ENCODE measurements at regions not wholly inside any gene's neighbourhood (a gene's known extent, or its start where the extent isn't known, plus 50 kb on each side); places are given as distances from the start of the nearest gene placed in this dataset.
A peak's percentile ranks its signal among the peaks of the same experiment; 100 is the strongest.

- Histone ChIP-seq H3K27me3 (ENCODE audit: low read depth) (peaks cover 53% of the 10 kb centered on the region), H3K4me3 (no peak overlapping the region), H3K36me3 (no peaks in the 10 kb centered on the region), H3K9me3 (no peaks in the 10 kb centered on the region), H3K27ac (no peak overlapping the region), H3K4me1 (no peaks in the 10 kb centered on the region)
- ATAC-seq (no peak), DNase-seq (no peak)
- no peak for TF ChIP-seq CTCF (IDR thresholded peaks at IDR 0.05)
- intact Hi-C loops (cut with DNase I): no loop called here
These were observed 81.7 kb upstream of the CPLX2 start for GRCh38 chr5:175789670-175790069.

GRCh38 chr5:175790796-175791195, 80.6 kb upstream of the CPLX2 start:
- Histone ChIP-seq H3K36me3 (no peaks in the 10 kb centered on the region), H3K9me3 (no peaks in the 10 kb centered on the region), H3K27me3 (ENCODE audit: low read depth) (peaks cover 58% of the 10 kb centered on the region), H3K4me1 (no peaks in the 10 kb centered on the region), H3K27ac (no peak overlapping the region), H3K4me3 (no peak overlapping the region)
- DNase-seq: no peak
- intact Hi-C loops (cut with DNase I): no loop called here
- ATAC-seq: no peak
- no peak for TF ChIP-seq CTCF (IDR thresholded peaks at IDR 0.05)

- no peak for TF ChIP-seq CTCF (IDR thresholded peaks at IDR 0.05)
- intact Hi-C loops (cut with DNase I): no loop called here
- Histone ChIP-seq H3K4me3 (no peak overlapping the region), H3K36me3 (no peaks in the 10 kb centered on the region), H3K27ac (no peak overlapping the region), H3K27me3 (ENCODE audit: low read depth) (peaks cover 88% of the 10 kb centered on the region), H3K9me3 (no peaks in the 10 kb centered on the region), H3K4me1 (peaks cover 12% of the 10 kb centered on the region)
- ATAC-seq (no peak), DNase-seq (no peak)
These were observed 75.4 kb upstream of the CPLX2 start for GRCh38 chr5:175795959-175796358.

- H3K4me1 ChIP-seq: peaks cover 12% of the 10 kb centered on the region
- ATAC-seq: peak; percentile 98
- intact Hi-C loops (cut with DNase I): no loop called here
- H3K9me3 ChIP-seq: no peaks in the 10 kb centered on the region
- peaks cover 85% of the 10 kb centered on the region for H3K27me3 ChIP-seq (ENCODE audit: low read depth)
- no peak for TF ChIP-seq CTCF (IDR thresholded peaks at IDR 0.05)
- H3K36me3 ChIP-seq: no peaks in the 10 kb centered on the region
- peak; percentile 82 for DNase-seq
- no peak overlapping the region for H3K27ac ChIP-seq
- no peak overlapping the region for H3K4me3 ChIP-seq
These were observed 74.6 kb upstream of the CPLX2 start for GRCh38 chr5:175796536-175797499.

GRCh38 chr5:175797521-175798038, 73.8 kb upstream of the CPLX2 start:
- no peak for DNase-seq
- H3K27me3 ChIP-seq (ENCODE audit: low read depth): peaks cover 83% of the 10 kb centered on the region
- intact Hi-C loops (cut with DNase I): no loop called here
- no peak overlapping the region for H3K27ac ChIP-seq
- ATAC-seq: no peak
- H3K4me3 ChIP-seq: no peak overlapping the region
- no peak for TF ChIP-seq CTCF (IDR thresholded peaks at IDR 0.05)
- H3K4me1 ChIP-seq: peaks cover 12% of the 10 kb centered on the region
- no peaks in the 10 kb centered on the region for H3K9me3 ChIP-seq
- H3K36me3 ChIP-seq: no peaks in the 10 kb centered on the region

Data from lower lobe of right lung (tissue), 2 donors.